Neural cell (in vitro differentiated cells): ENCODE measurements at regions not wholly inside any gene's neighbourhood (a gene's known extent, or its start where the extent isn't known, plus 50 kb on each side); places are given as distances from the start of the nearest gene placed in this dataset.

ENCODE experiments used
- H2AFZ ChIP-seq: fragments of 200-600, 300-800 bp; sonication (generic), shearing (Covaris generic); 2 replicates; pipeline ENCODE4 v1.6.0; 2014; ENCODE audit warnings: low read depth, mild to moderate bottlenecking, antibody characterized with exemption, low read length, moderate library complexity
- H3F3A ChIP-seq: fragments of 200-600 bp; shearing (Covaris generic); 2 replicates; pipeline ENCODE4 v1.6.1; 2016; ENCODE audit warnings: mild to moderate bottlenecking, moderate library complexity, mixed read lengths, antibody characterized with exemption, low read length; ENCODE audit not compliant: insufficient read depth, poor library complexity, severe bottlenecking
- H3K27ac ChIP-seq: fragments of 200-600, 300-800 bp; sonication (generic), shearing (Covaris generic); 2 replicates; pipeline ENCODE4 v1.5.1; 2014; ENCODE audit warnings: mild to moderate bottlenecking, low read length, moderate library complexity
- H3K27me3 ChIP-seq: fragments of 300-800, 200-600 bp; sonication (generic), shearing (Covaris generic); 2 replicates; pipeline ENCODE4 v1.6.0; 2014; ENCODE audit warnings: mild to moderate bottlenecking, low read depth, low read length, moderate library complexity; ENCODE audit not compliant: insufficient read depth
- H3K36me3 ChIP-seq: fragments of 300-800, 200-600 bp; sonication (generic), shearing (Covaris generic); 2 replicates; pipeline ENCODE4 v1.5.1; 2014; ENCODE audit warnings: mild to moderate bottlenecking, antibody characterized with exemption, low read length, moderate library complexity; ENCODE audit not compliant: insufficient read depth
- H3K4me2 ChIP-seq: fragments of 300-800, 200-600 bp; sonication (generic), shearing (Covaris generic); 2 replicates; pipeline ENCODE4 v1.6.0; 2014; ENCODE audit warnings: mild to moderate bottlenecking, low read length
- H3K4me3 ChIP-seq: fragments of 300-800, 200-600 bp; sonication (generic), shearing (Covaris generic); 2 replicates; pipeline ENCODE4 v1.5.1; 2014; ENCODE audit warnings: mild to moderate bottlenecking, low read length, moderate library complexity
- H3K79me2 ChIP-seq: fragments of 200-600 bp; shearing (Covaris generic); replicated peaks from 2 replicates; pipeline ENCODE4 v1.6.0; 2014; ENCODE audit warnings: mild to moderate bottlenecking, low read length, moderate library complexity; ENCODE audit not compliant: insufficient read depth
- H3K9ac ChIP-seq: fragments of 300-800, 200-600 bp; sonication (generic), shearing (Covaris generic); 2 replicates; pipeline ENCODE4 v1.6.1; 2016; ENCODE audit warnings: mild to moderate bottlenecking, low read length, mixed read lengths
- H3K9me2 ChIP-seq: fragments of 200-600 bp; shearing (Covaris generic); 2 replicates; pipeline ENCODE4 v1.6.1; 2016; ENCODE audit warnings: mild to moderate bottlenecking, low read length, mixed read lengths; ENCODE audit not compliant: insufficient read depth
- H3K9me3 ChIP-seq: fragments of 200-600, 300-800 bp; sonication (generic), shearing (Covaris generic); 2 replicates; pipeline ENCODE4 v1.6.1; 2016; ENCODE audit warnings: mild to moderate bottlenecking, mixed run types, low read length, moderate library complexity, mixed read lengths
- H4K20me1 ChIP-seq: fragments of 200-600 bp; shearing (Covaris generic); 2 replicates; pipeline ENCODE4 v1.6.1; 2016; ENCODE audit warnings: mild to moderate bottlenecking, mixed run types; ENCODE audit not compliant: insufficient read depth
- CTCF ChIP-seq: fragments of 450-650 bp; IDR thresholded peaks from 2 replicates; pipeline ENCODE4 v1.5.1; 2014; ENCODE audit warnings: antibody characterized with exemption, mild to moderate bottlenecking, moderate library complexity; ENCODE audit not compliant: poor library complexity, severe bottlenecking
- EP300 ChIP-seq: fragments of 450-650 bp; conservative IDR thresholded peaks from 2 replicates; pipeline ENCODE4 v1.6.1; 2014; ENCODE audit warnings: antibody characterized with exemption, mild to moderate bottlenecking, moderate library complexity; ENCODE audit not compliant: poor library complexity, severe bottlenecking
- EZH2 ChIP-seq: fragments of 200-600, 300-800 bp; shearing (Covaris generic), sonication (generic); IDR thresholded peaks from 2 replicates; pipeline ENCODE4 v1.6.1; 2014; ENCODE audit warnings: antibody characterized with exemption, low read length, borderline replicate concordance, mild to moderate bottlenecking; ENCODE audit not compliant: insufficient read depth, poor library complexity, severe bottlenecking
- MXI1 ChIP-seq: fragments of 450-650 bp; conservative IDR thresholded peaks from 2 replicates; pipeline ENCODE4 v1.6.1; 2014; ENCODE audit warnings: antibody characterized with exemption, mild to moderate bottlenecking; ENCODE audit not compliant: poor library complexity, severe bottlenecking
- RAD21 ChIP-seq: fragments of 450-650 bp; conservative IDR thresholded peaks from 2 replicates; pipeline ENCODE4 v1.6.1; 2014; ENCODE audit warnings: antibody characterized with exemption, mild to moderate bottlenecking, moderate library complexity
- REST ChIP-seq: IDR thresholded peaks from 2 replicates; pipeline ENCODE4 v1.6.1; 2012; ENCODE audit warnings: borderline replicate concordance
- SMC3 ChIP-seq: fragments of 450-650 bp; conservative IDR thresholded peaks from 2 replicates; pipeline ENCODE4 v1.6.1; 2014; ENCODE audit warnings: antibody characterized with exemption, mild to moderate bottlenecking, moderate library complexity; ENCODE audit not compliant: poor library complexity
- TAF1 ChIP-seq: IDR thresholded peaks from 2 replicates; pipeline ENCODE4 v1.6.1; 2012; ENCODE audit warnings: low read depth

GRCh38 chr4:126954537-126955291 lies 678.0 kb upstream of the INTU start:
- no peak overlapping the region for H2AFZ ChIP-seq
- H3K36me3 ChIP-seq: no peaks in the 10 kb centered on the region
- H3K27me3 ChIP-seq: no peaks in the 10 kb centered on the region
- H3K79me2 ChIP-seq: no peaks in the 10 kb centered on the region
- no peak overlapping the region for H3K27ac ChIP-seq
- no peaks in the 10 kb centered on the region for H3F3A ChIP-seq
- no peak overlapping the region for H3K4me3 ChIP-seq
- TF ChIP-seq EZH2 (no peak), TAF1 (no peak), CTCF (no peak), MXI1 (no peak), EP300 (no peak), REST (no peak), SMC3 (no peak)
- no peaks in the 10 kb centered on the region for H4K20me1 ChIP-seq
- H3K4me2 ChIP-seq: no peak overlapping the region
- H3K9me3 ChIP-seq: no peaks in the 10 kb centered on the region
- H3K9me2 ChIP-seq: no peaks in the 10 kb centered on the region
- H3K9ac ChIP-seq: no peak overlapping the region

GRCh38 chr4:126955292-126956183 lies 677.2 kb upstream of the INTU start:
- H3K27me3 ChIP-seq: no peaks in the 10 kb centered on the region
- H3K9me2 ChIP-seq: no peaks in the 10 kb centered on the region
- no peak overlapping the region for H3K4me2 ChIP-seq
- H2AFZ ChIP-seq: no peak overlapping the region
- H3K4me3 ChIP-seq: no peak overlapping the region
- no peaks in the 10 kb centered on the region for H3K9me3 ChIP-seq
- H3K27ac ChIP-seq: no peak overlapping the region
- no peaks in the 10 kb centered on the region for H3K36me3 ChIP-seq
- no peaks in the 10 kb centered on the region for H3F3A ChIP-seq
- H3K9ac ChIP-seq: no peak overlapping the region
- TF ChIP-seq RAD21: no peak
- TF ChIP-seq EP300: no peak
- no peak for TF ChIP-seq TAF1
- no peak for TF ChIP-seq MXI1
- no peaks in the 10 kb centered on the region for H4K20me1 ChIP-seq
- no peaks in the 10 kb centered on the region for H3K79me2 ChIP-seq
